ENCODE measurements at regions not wholly inside any gene's neighbourhood (a gene's known extent, or its start where the extent isn't known, plus 50 kb on each side); places are given as distances from the start of the nearest gene placed in this dataset.

- Histone ChIP-seq H3K14ac (ENCODE audit: low read length in 2 of 2) (no peak overlapping the region), H3K4me2 (ENCODE audit: low read length, poor library complexity, severe bottlenecking) (no peak overlapping the region), H2BK120ac (ENCODE audit: low read depth, low read length) (no peak overlapping the region), H3K27ac (ENCODE audit: low read length, poor library complexity, severe bottlenecking) (no peak overlapping the region), H3K4me3 (ENCODE audit: insufficient read depth in 1 of 2, low read depth in 1 of 2, low read length in 2 of 2) (no peak overlapping the region), H3K23ac (ENCODE audit: low read length in 2 of 2) (no peak overlapping the region), H4K91ac (ENCODE audit: low read length) (no peak overlapping the region), H3K27me3 (ENCODE audit: control insufficient read depth in 1 of 2, insufficient read depth in 1 of 2, low read length in 2 of 2) (no peaks in the 10 kb centered on the region), H2AFZ (ENCODE audit: low read depth, low read length) (no peak overlapping the region), H2BK15ac (ENCODE audit: low read depth, poor library complexity, severe bottlenecking) (no peak overlapping the region), H4K8ac (ENCODE audit: low read length) (no peak overlapping the region), H2AK5ac (ENCODE audit: low read length, severe bottlenecking) (no peak overlapping the region), H2BK12ac (ENCODE audit: low read length in 2 of 2) (no peak overlapping the region), H3K79me1 (replicated peaks; ENCODE audit: low read length, poor library complexity, severe bottlenecking) (no peaks in the 10 kb centered on the region), H3K9me3 (ENCODE audit: control insufficient read depth, low read length) (no peaks in the 10 kb centered on the region), H3K4me1 (ENCODE audit: control insufficient read depth, insufficient read depth, low read depth, low read length) (no peaks in the 10 kb centered on the region), H3K36me3 (ENCODE audit: control insufficient read depth in 1 of 2, insufficient read depth in 2 of 2, low read depth in 1 of 2, low read length in 2 of 2) (no peaks in the 10 kb centered on the region), H2BK5ac (ENCODE audit: low read depth, low read length, poor library complexity, severe bottlenecking) (no peak overlapping the region), H3K9ac (ENCODE audit: low read length) (no peak overlapping the region), H3K18ac (ENCODE audit: low read depth in 1 of 2, low read length in 2 of 2) (no peak overlapping the region), H3K4ac (ENCODE audit: low read depth in 1 of 2, low read length in 2 of 2) (no peak overlapping the region)
- WGBS: 91% methylated on average over 1 of the region's 3 CpGs
- no peak for DNase-seq
These were observed 119.4 kb upstream of the DMD start for GRCh38 chrX:33330798-33331197.

- Histone ChIP-seq H4K91ac (ENCODE audit: low read length) (no peak overlapping the region), H3K27ac (ENCODE audit: low read length, poor library complexity, severe bottlenecking) (no peak overlapping the region), H3K36me3 (ENCODE audit: control insufficient read depth in 1 of 2, insufficient read depth in 2 of 2, low read depth in 1 of 2, low read length in 2 of 2) (no peaks in the 10 kb centered on the region), H4K8ac (ENCODE audit: low read length) (no peak overlapping the region), H3K27me3 (ENCODE audit: control insufficient read depth in 1 of 2, insufficient read depth in 1 of 2, low read length in 2 of 2) (no peaks in the 10 kb centered on the region), H3K14ac (ENCODE audit: low read length in 2 of 2) (no peak overlapping the region), H3K4ac (ENCODE audit: low read depth in 1 of 2, low read length in 2 of 2) (no peak overlapping the region), H2BK15ac (ENCODE audit: low read depth, poor library complexity, severe bottlenecking) (no peak overlapping the region), H3K9ac (ENCODE audit: low read length) (no peak overlapping the region), H3K4me3 (ENCODE audit: insufficient read depth in 1 of 2, low read depth in 1 of 2, low read length in 2 of 2) (no peak overlapping the region), H3K79me1 (replicated peaks; ENCODE audit: low read length, poor library complexity, severe bottlenecking) (no peaks in the 10 kb centered on the region), H3K9me3 (ENCODE audit: control insufficient read depth, low read length) (no peaks in the 10 kb centered on the region), H2BK5ac (ENCODE audit: low read depth, low read length, poor library complexity, severe bottlenecking) (no peak overlapping the region), H3K4me2 (ENCODE audit: low read length, poor library complexity, severe bottlenecking) (no peak overlapping the region), H3K23ac (ENCODE audit: low read length in 2 of 2) (no peak overlapping the region), H3K4me1 (ENCODE audit: control insufficient read depth, insufficient read depth, low read depth, low read length) (no peaks in the 10 kb centered on the region), H2BK12ac (ENCODE audit: low read length in 2 of 2) (no peak overlapping the region), H2AFZ (ENCODE audit: low read depth, low read length) (no peak overlapping the region), H3K18ac (ENCODE audit: low read depth in 1 of 2, low read length in 2 of 2) (no peak overlapping the region), H2AK5ac (ENCODE audit: low read length, severe bottlenecking) (no peak overlapping the region), H2BK120ac (ENCODE audit: low read depth, low read length) (no peak overlapping the region)
- 75% methylated on average over 1 of the region's 2 CpGs for WGBS
- no peak for DNase-seq
These were observed 112.8 kb upstream of the DMD start for GRCh38 chrX:33324099-33324498.

GRCh38 chrX:33307911-33308354, 96.6 kb upstream of the DMD start:
- Histone ChIP-seq H3K18ac (ENCODE audit: low read depth in 1 of 2, low read length in 2 of 2) (no peak overlapping the region), H2BK12ac (ENCODE audit: low read length in 2 of 2) (no peak overlapping the region), H3K4me3 (ENCODE audit: insufficient read depth in 1 of 2, low read depth in 1 of 2, low read length in 2 of 2) (no peak overlapping the region), H2AFZ (ENCODE audit: low read depth, low read length) (no peak overlapping the region), H4K8ac (ENCODE audit: low read length) (no peak overlapping the region), H2BK5ac (ENCODE audit: low read depth, low read length, poor library complexity, severe bottlenecking) (no peak overlapping the region), H3K79me1 (replicated peaks; ENCODE audit: low read length, poor library complexity, severe bottlenecking) (no peaks in the 10 kb centered on the region), H2AK5ac (ENCODE audit: low read length, severe bottlenecking) (no peak overlapping the region), H3K36me3 (ENCODE audit: control insufficient read depth in 1 of 2, insufficient read depth in 2 of 2, low read depth in 1 of 2, low read length in 2 of 2) (no peaks in the 10 kb centered on the region), H3K9ac (ENCODE audit: low read length) (no peak overlapping the region), H3K4me1 (ENCODE audit: control insufficient read depth, insufficient read depth, low read depth, low read length) (no peaks in the 10 kb centered on the region), H2BK120ac (ENCODE audit: low read depth, low read length) (no peak overlapping the region), H3K14ac (ENCODE audit: low read length in 2 of 2) (no peak overlapping the region), H3K27ac (ENCODE audit: low read length, poor library complexity, severe bottlenecking) (no peak overlapping the region), H3K9me3 (ENCODE audit: control insufficient read depth, low read length) (peaks cover 6% of the 10 kb centered on the region), H4K91ac (ENCODE audit: low read length) (no peak overlapping the region), H2BK15ac (ENCODE audit: low read depth, poor library complexity, severe bottlenecking) (no peak overlapping the region), H3K4ac (ENCODE audit: low read depth in 1 of 2, low read length in 2 of 2) (no peak overlapping the region), H3K27me3 (ENCODE audit: control insufficient read depth in 1 of 2, insufficient read depth in 1 of 2, low read length in 2 of 2) (no peaks in the 10 kb centered on the region), H3K23ac (ENCODE audit: low read length in 2 of 2) (no peak overlapping the region), H3K4me2 (ENCODE audit: low read length, poor library complexity, severe bottlenecking) (no peak overlapping the region)
- DNase-seq: no peak
- WGBS: no CpG with 5 or more reads among the region's 2 CpGs

GRCh38 chrX:33298622-33299021, 87.3 kb upstream of the DMD start:
- no peaks in the 10 kb centered on the region for H3K4me1 ChIP-seq (ENCODE audit: control insufficient read depth, insufficient read depth, low read depth, low read length)
- peaks cover 11% of the 10 kb centered on the region for H3K9me3 ChIP-seq (ENCODE audit: control insufficient read depth, low read length)
- no peak overlapping the region for H2BK120ac ChIP-seq (ENCODE audit: low read depth, low read length)
- H3K18ac ChIP-seq (ENCODE audit: low read depth in 1 of 2, low read length in 2 of 2): no peak overlapping the region
- H3K23ac ChIP-seq (ENCODE audit: low read length in 2 of 2): no peak overlapping the region
- H3K36me3 ChIP-seq (ENCODE audit: control insufficient read depth in 1 of 2, insufficient read depth in 2 of 2, low read depth in 1 of 2, low read length in 2 of 2): no peaks in the 10 kb centered on the region
- H3K4me2 ChIP-seq (ENCODE audit: low read length, poor library complexity, severe bottlenecking): no peak overlapping the region
- H2BK15ac ChIP-seq (ENCODE audit: low read depth, poor library complexity, severe bottlenecking): no peak overlapping the region
- no peak overlapping the region for H2AFZ ChIP-seq (ENCODE audit: low read depth, low read length)
- no peak overlapping the region for H4K91ac ChIP-seq (ENCODE audit: low read length)
- H2BK12ac ChIP-seq (ENCODE audit: low read length in 2 of 2): no peak overlapping the region
- DNase-seq: no peak
- H3K79me1 ChIP-seq (replicated peaks; ENCODE audit: low read length, poor library complexity, severe bottlenecking): no peaks in the 10 kb centered on the region
- H2BK5ac ChIP-seq (ENCODE audit: low read depth, low read length, poor library complexity, severe bottlenecking): no peak overlapping the region
- H3K4ac ChIP-seq (ENCODE audit: low read depth in 1 of 2, low read length in 2 of 2): no peak overlapping the region
- H3K14ac ChIP-seq (ENCODE audit: low read length in 2 of 2): no peak overlapping the region
- H3K27me3 ChIP-seq (ENCODE audit: control insufficient read depth in 1 of 2, insufficient read depth in 1 of 2, low read length in 2 of 2): no peaks in the 10 kb centered on the region
- no peak overlapping the region for H3K9ac ChIP-seq (ENCODE audit: low read length)
- no peak overlapping the region for H3K4me3 ChIP-seq (ENCODE audit: insufficient read depth in 1 of 2, low read depth in 1 of 2, low read length in 2 of 2)
- H4K8ac ChIP-seq (ENCODE audit: low read length): no peak overlapping the region
- H3K27ac ChIP-seq (ENCODE audit: low read length, poor library complexity, severe bottlenecking): no peak overlapping the region
- H2AK5ac ChIP-seq (ENCODE audit: low read length, severe bottlenecking): no peak overlapping the region
- 53% methylated on average over 4 of the region's 5 CpGs for WGBS
